ENCODE measurements at regions not wholly inside any gene's neighbourhood (a gene's known extent, or its start where the extent isn't known, plus 50 kb on each side); places are given as distances from the start of the nearest gene placed in this dataset.

GRCh38 chr5:124936626-124936933, 190.1 kb upstream of the ZNF608 start:
- Mint-ChIP-seq H3K27me3 (ENCODE audit: low read depth) (no peaks in the 10 kb centered on the region), H3K27ac (no peak overlapping the region), H3K36me3 (ENCODE audit: low read depth) (no peaks in the 10 kb centered on the region), H3K4me3 (ENCODE audit: low read depth) (no peak overlapping the region), H3K4me1 (ENCODE audit: low read depth) (peaks cover 2% of the 10 kb centered on the region), H3K9me3 (peaks cover 10% of the 10 kb centered on the region)
- intact Hi-C loops (cut with micrococcal nuclease), result no loop called here
- DNase-seq (ENCODE audit: low spot score), result no peak

- peaks cover 6% of the 10 kb centered on the region for H3K9me3 Mint-ChIP-seq
- no peaks in the 10 kb centered on the region for H3K4me1 Mint-ChIP-seq (ENCODE audit: low read depth)
- H3K27ac Mint-ChIP-seq, result no peak overlapping the region
- DNase-seq (ENCODE audit: low spot score), result no peak
- H3K36me3 Mint-ChIP-seq (ENCODE audit: low read depth), result no peaks in the 10 kb centered on the region
- no peak overlapping the region for H3K4me3 Mint-ChIP-seq (ENCODE audit: low read depth)
- intact Hi-C loops (cut with micrococcal nuclease), result no loop called here
- H3K27me3 Mint-ChIP-seq (ENCODE audit: low read depth), result no peaks in the 10 kb centered on the region
Measured at GRCh38 chr5:124941051-124942049, 194.9 kb upstream of the ZNF608 start.

- intact Hi-C loops (cut with micrococcal nuclease), result no loop called here
- no peaks in the 10 kb centered on the region for H3K4me1 Mint-ChIP-seq (ENCODE audit: low read depth)
- no peaks in the 10 kb centered on the region for H3K27me3 Mint-ChIP-seq (ENCODE audit: low read depth)
- peaks cover 5% of the 10 kb centered on the region for H3K9me3 Mint-ChIP-seq
- no peak for DNase-seq (ENCODE audit: low spot score)
- H3K27ac Mint-ChIP-seq, result no peak overlapping the region
- H3K4me3 Mint-ChIP-seq (ENCODE audit: low read depth), result no peak overlapping the region
- no peaks in the 10 kb centered on the region for H3K36me3 Mint-ChIP-seq (ENCODE audit: low read depth)
Measured at GRCh38 chr5:124948062-124948753, 201.8 kb upstream of the ZNF608 start.

- H3K4me1 Mint-ChIP-seq (ENCODE audit: low read depth), result no peaks in the 10 kb centered on the region
- H3K9me3 Mint-ChIP-seq, result peaks cover 5% of the 10 kb centered on the region
- DNase-seq (ENCODE audit: low spot score), result no peak
- H3K27ac Mint-ChIP-seq, result no peak overlapping the region
- intact Hi-C loops (cut with micrococcal nuclease), result no loop called here
- no peak overlapping the region for H3K4me3 Mint-ChIP-seq (ENCODE audit: low read depth)
- H3K27me3 Mint-ChIP-seq (ENCODE audit: low read depth), result no peaks in the 10 kb centered on the region
- no peaks in the 10 kb centered on the region for H3K36me3 Mint-ChIP-seq (ENCODE audit: low read depth)
Measured at GRCh38 chr5:124948754-124949275, 202.4 kb upstream of the ZNF608 start.

DNA sequence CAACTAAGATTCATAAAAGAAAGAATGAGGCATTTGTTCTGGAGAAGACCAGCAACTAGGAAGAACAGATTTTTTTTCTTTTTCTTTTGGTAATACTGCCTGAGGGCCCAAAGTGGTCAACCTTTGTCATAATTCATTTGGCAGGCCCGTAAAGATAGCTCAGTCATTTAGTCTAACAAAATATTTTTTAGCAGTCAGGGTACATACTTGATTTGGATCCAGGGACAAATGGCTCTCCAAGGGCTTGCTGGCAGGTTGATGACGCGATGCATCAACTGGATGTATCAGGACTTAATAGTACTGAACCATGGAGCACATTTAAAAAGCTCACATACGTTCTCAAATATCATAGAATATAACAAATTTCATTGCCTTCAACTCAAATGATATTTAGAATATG, 203.4 kb upstream of the ZNF608 start:
- no peaks in the 10 kb centered on the region for H3K36me3 Mint-ChIP-seq (ENCODE audit: low read depth)
- peaks cover 5% of the 10 kb centered on the region for H3K9me3 Mint-ChIP-seq
- no peak for DNase-seq (ENCODE audit: low spot score)
- intact Hi-C loops (cut with micrococcal nuclease), result no loop called here
- no peaks in the 10 kb centered on the region for H3K4me1 Mint-ChIP-seq (ENCODE audit: low read depth)
- H3K27ac Mint-ChIP-seq, result no peak overlapping the region
- no peak overlapping the region for H3K4me3 Mint-ChIP-seq (ENCODE audit: low read depth)
- H3K27me3 Mint-ChIP-seq (ENCODE audit: low read depth), result no peaks in the 10 kb centered on the region

GRCh38 chr5:124951105-124951504, 204.7 kb upstream of the ZNF608 start:
- intact Hi-C loops (cut with micrococcal nuclease), result no loop called here
- no peak for DNase-seq (ENCODE audit: low spot score)
- Mint-ChIP-seq H3K27me3 (ENCODE audit: low read depth) (no peaks in the 10 kb centered on the region), H3K9me3 (peaks cover 5% of the 10 kb centered on the region), H3K36me3 (ENCODE audit: low read depth) (no peaks in the 10 kb centered on the region), H3K4me1 (ENCODE audit: low read depth) (no peaks in the 10 kb centered on the region), H3K4me3 (ENCODE audit: low read depth) (no peak overlapping the region), H3K27ac (no peak overlapping the region)

GRCh38 chr5:124951661-124952060, 205.2 kb upstream of the ZNF608 start:
- no peak overlapping the region for H3K4me3 Mint-ChIP-seq (ENCODE audit: low read depth)
- DNase-seq (ENCODE audit: low spot score), result no peak
- no peak overlapping the region for H3K27ac Mint-ChIP-seq
- intact Hi-C loops (cut with micrococcal nuclease), result no loop called here
- no peaks in the 10 kb centered on the region for H3K4me1 Mint-ChIP-seq (ENCODE audit: low read depth)
- no peaks in the 10 kb centered on the region for H3K27me3 Mint-ChIP-seq (ENCODE audit: low read depth)
- peaks cover 5% of the 10 kb centered on the region for H3K9me3 Mint-ChIP-seq
- H3K36me3 Mint-ChIP-seq (ENCODE audit: low read depth), result no peaks in the 10 kb centered on the region

- H3K27me3 Mint-ChIP-seq (ENCODE audit: low read depth), result no peaks in the 10 kb centered on the region
- intact Hi-C loops (cut with micrococcal nuclease), result no loop called here
- DNase-seq (ENCODE audit: low spot score), result no peak
- H3K4me1 Mint-ChIP-seq (ENCODE audit: low read depth), result no peaks in the 10 kb centered on the region
- no peak overlapping the region for H3K27ac Mint-ChIP-seq
- peaks cover 5% of the 10 kb centered on the region for H3K9me3 Mint-ChIP-seq
- no peaks in the 10 kb centered on the region for H3K36me3 Mint-ChIP-seq (ENCODE audit: low read depth)
- no peak overlapping the region for H3K4me3 Mint-ChIP-seq (ENCODE audit: low read depth)
Measured at GRCh38 chr5:124952079-124952478, 205.6 kb upstream of the ZNF608 start.

DNA sequence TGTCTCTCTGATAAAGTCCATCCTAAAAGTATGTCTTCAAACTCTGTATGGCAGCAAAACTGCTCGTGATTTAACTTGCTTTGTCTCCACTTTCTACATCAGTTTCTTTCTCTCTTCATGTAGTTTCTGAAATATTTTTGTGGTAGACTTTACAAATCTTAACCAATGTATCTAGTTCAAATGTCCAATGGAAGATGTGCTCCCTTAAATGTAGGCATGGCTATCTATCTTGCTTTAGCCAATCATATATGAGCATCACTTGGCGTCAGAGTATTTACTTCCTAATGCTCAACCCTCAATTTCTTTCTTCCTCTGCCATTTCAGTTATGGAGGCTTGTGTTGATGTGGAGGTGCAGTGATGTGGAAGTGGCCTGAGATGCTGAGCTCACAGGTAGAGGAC, 206.1 kb upstream of the ZNF608 start:
- peaks cover under 1% of the 10 kb centered on the region for H3K9me3 Mint-ChIP-seq

DNA sequence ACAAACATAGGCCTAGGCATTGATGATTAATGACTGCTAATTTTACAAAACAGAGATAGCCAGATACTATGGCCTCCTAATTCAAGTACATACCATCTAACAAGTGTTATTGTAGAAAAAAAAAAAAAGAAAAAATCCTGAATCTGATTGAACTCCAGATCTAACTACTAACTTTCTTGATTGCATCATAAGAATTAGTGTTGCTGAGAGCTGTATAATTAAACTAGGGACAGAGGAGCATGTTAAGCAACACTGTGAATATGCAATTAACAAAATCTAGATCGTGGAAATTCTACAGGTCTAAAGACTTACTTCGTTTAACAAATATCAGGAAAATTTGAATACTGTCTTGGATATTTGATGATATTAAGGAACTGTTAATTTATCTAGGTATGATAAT, 208.3 kb upstream of the ZNF608 start:
- no peaks in the 10 kb centered on the region for H3K27me3 Mint-ChIP-seq (ENCODE audit: low read depth)
- no peak for DNase-seq (ENCODE audit: low spot score)
- intact Hi-C loops (cut with micrococcal nuclease), result no loop called here
- no peaks in the 10 kb centered on the region for H3K36me3 Mint-ChIP-seq (ENCODE audit: low read depth)
- H3K4me1 Mint-ChIP-seq (ENCODE audit: low read depth), result no peaks in the 10 kb centered on the region
- no peaks in the 10 kb centered on the region for H3K9me3 Mint-ChIP-seq
- no peak overlapping the region for H3K27ac Mint-ChIP-seq
- H3K4me3 Mint-ChIP-seq (ENCODE audit: low read depth), result no peak overlapping the region

More for the DNA sequence above, 206.1 kb upstream of the ZNF608 start:
- DNase-seq (ENCODE audit: low spot score), result no peak
- Mint-ChIP-seq H3K27ac (no peak overlapping the region), H3K27me3 (ENCODE audit: low read depth) (no peaks in the 10 kb centered on the region), H3K4me1 (ENCODE audit: low read depth) (no peaks in the 10 kb centered on the region), H3K36me3 (ENCODE audit: low read depth) (no peaks in the 10 kb centered on the region), H3K4me3 (ENCODE audit: low read depth) (no peak overlapping the region)
- intact Hi-C loops (cut with micrococcal nuclease), result no loop called here

- H3K9me3 Mint-ChIP-seq, result peaks cover 3% of the 10 kb centered on the region
Measured at GRCh38 chr5:124956471-124957029, 210.1 kb upstream of the ZNF608 start.

DNA sequence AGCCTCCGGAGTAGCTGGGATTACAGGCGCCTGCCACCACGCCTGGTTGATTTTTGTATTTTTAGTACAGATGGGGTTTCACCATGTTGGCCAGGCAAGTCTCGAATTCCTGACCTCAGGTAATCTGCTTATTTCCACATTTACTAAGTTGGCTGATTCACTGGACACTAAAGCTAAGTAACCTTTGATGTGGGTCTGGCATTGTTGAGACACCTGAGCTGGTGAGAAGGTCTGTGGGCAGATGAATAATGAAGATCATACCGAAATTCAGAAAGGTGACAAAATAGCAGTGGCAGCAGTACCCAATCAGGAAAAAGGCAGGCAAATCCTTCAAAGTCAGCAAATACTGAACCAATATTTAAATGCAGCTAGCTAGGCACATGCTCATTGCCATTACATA, 210.6 kb upstream of the ZNF608 start:
- Mint-ChIP-seq H3K27me3 (ENCODE audit: low read depth) (no peaks in the 10 kb centered on the region), H3K4me3 (ENCODE audit: low read depth) (no peak overlapping the region), H3K4me1 (ENCODE audit: low read depth) (no peaks in the 10 kb centered on the region), H3K36me3 (ENCODE audit: low read depth) (no peaks in the 10 kb centered on the region), H3K9me3 (peaks cover 5% of the 10 kb centered on the region), H3K27ac (no peak overlapping the region)
- DNase-seq (ENCODE audit: low spot score), result no peak
- intact Hi-C loops (cut with micrococcal nuclease), result no loop called here

More at GRCh38 chr5:124956471-124957029, 210.1 kb upstream of the ZNF608 start:
- no peak overlapping the region for H3K27ac Mint-ChIP-seq
- no peak overlapping the region for H3K4me3 Mint-ChIP-seq (ENCODE audit: low read depth)
- intact Hi-C loops (cut with micrococcal nuclease), result no loop called here
- H3K4me1 Mint-ChIP-seq (ENCODE audit: low read depth), result no peaks in the 10 kb centered on the region
- DNase-seq (ENCODE audit: low spot score), result no peak
- no peaks in the 10 kb centered on the region for H3K36me3 Mint-ChIP-seq (ENCODE audit: low read depth)
- H3K27me3 Mint-ChIP-seq (ENCODE audit: low read depth), result no peaks in the 10 kb centered on the region

- intact Hi-C loops (cut with micrococcal nuclease), result no loop called here
- no peaks in the 10 kb centered on the region for H3K36me3 Mint-ChIP-seq (ENCODE audit: low read depth)
- H3K4me3 Mint-ChIP-seq (ENCODE audit: low read depth), result no peak overlapping the region
- DNase-seq (ENCODE audit: low spot score), result no peak
- no peak overlapping the region for H3K27ac Mint-ChIP-seq
- peaks cover 5% of the 10 kb centered on the region for H3K9me3 Mint-ChIP-seq
- H3K27me3 Mint-ChIP-seq (ENCODE audit: low read depth), result no peaks in the 10 kb centered on the region
- no peaks in the 10 kb centered on the region for H3K4me1 Mint-ChIP-seq (ENCODE audit: low read depth)
Measured at GRCh38 chr5:124960266-124960665, 213.8 kb upstream of the ZNF608 start.

Data from activated T-helper 2 cell treated with anti-CD3 and anti-CD28 coated beads, Interferon-gamma antibody, Interleukin-2, Interleukin-4, amounts not matched to agents 10 μg/mL and 5 μg/mL and 100 μg/mL, durations not matched to agents 14 hours and 24 hours and 36 hours (primary cell).